ENCODE measurements at regions not wholly inside any gene's neighbourhood (a gene's known extent, or its start where the extent isn't known, plus 50 kb on each side); places are given as distances from the start of the nearest gene placed in this dataset.

DNA sequence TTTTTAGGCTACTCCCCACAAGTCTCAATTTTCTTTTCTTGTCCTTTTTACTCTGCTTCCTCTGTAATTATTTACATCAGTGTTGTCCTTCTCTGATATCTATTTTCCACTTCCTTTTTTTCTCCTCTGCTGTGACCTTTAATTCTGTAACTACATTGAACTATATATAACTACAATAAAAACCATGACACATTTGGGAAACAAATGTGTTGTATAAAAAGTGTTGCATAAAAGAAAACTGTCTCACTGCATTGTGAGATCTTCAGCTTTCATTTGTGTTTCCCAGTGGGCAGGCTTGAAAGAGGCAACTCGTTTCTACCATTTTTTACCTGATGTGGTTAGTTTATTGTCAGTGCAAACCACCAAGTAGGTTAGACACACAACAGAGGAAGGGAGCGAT, 483.9 kb upstream of the NRP1 start:
- TF ChIP-seq, protein P1, sequence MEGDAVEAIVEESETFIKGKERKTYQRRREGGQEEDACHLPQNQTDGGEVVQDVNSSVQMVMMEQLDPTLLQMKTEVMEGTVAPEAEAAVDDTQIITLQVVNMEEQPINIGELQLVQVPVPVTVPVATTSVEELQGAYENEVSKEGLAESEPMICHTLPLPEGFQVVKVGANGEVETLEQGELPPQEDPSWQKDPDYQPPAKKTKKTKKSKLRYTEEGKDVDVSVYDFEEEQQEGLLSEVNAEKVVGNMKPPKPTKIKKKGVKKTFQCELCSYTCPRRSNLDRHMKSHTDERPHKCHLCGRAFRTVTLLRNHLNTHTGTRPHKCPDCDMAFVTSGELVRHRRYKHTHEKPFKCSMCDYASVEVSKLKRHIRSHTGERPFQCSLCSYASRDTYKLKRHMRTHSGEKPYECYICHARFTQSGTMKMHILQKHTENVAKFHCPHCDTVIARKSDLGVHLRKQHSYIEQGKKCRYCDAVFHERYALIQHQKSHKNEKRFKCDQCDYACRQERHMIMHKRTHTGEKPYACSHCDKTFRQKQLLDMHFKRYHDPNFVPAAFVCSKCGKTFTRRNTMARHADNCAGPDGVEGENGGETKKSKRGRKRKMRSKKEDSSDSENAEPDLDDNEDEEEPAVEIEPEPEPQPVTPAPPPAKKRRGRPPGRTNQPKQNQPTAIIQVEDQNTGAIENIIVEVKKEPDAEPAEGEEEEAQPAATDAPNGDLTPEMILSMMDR (conservative IDR thresholded peaks at IDR 0.05; ENCODE audit: low read length), result no peak
- no peak for TF ChIP-seq EZH2phosphoT487 (IDR thresholded peaks at IDR 0.05; ENCODE audit: borderline replicate concordance)
